Memory B cell (primary cell): ENCODE measurements at regions not wholly inside any gene's neighbourhood (a gene's known extent, or its start where the extent isn't known, plus 50 kb on each side); places are given as distances from the start of the nearest gene placed in this dataset.
"Not testable (repeated sequence)": the region's sequence is repeated elsewhere in the genome, so short reads cannot be mapped to it uniquely, and the experiment has no call there.

Experiments
- ATAC-seq: fragments of 150-1000 bp; cut with Tn5 transposase; 2 replicates; pipeline ENCODE4 v1.10.0; 2021; ENCODE audit warnings: low read depth, mild to moderate bottlenecking, moderate library complexity
- DNase-seq, 2 donors: peaks; one replicate each; pipeline ENCODE4 v3.0.0; 2022; ENCODE audit warnings: low spot score in 2 of 2
- H3K27ac Mint-ChIP-seq: one replicate; pipeline ENCODE4 v1.8.0; 2022; ENCODE audit warnings: mild to moderate bottlenecking, moderate library complexity, mixed read lengths
- H3K27me3 Mint-ChIP-seq: one replicate; pipeline ENCODE4 v1.8.0; 2022; ENCODE audit warnings: mixed read lengths
- H3K36me3 Mint-ChIP-seq: one replicate; pipeline ENCODE4 v1.8.0; 2022; ENCODE audit warnings: mild to moderate bottlenecking, mixed read lengths
- H3K4me1 Mint-ChIP-seq: one replicate; pipeline ENCODE4 v1.8.0; 2022; ENCODE audit warnings: mixed read lengths
- H3K4me3 Mint-ChIP-seq: one replicate; pipeline ENCODE4 v1.8.0; 2022; ENCODE audit warnings: mild to moderate bottlenecking, moderate library complexity, mixed read lengths
- H3K9me3 Mint-ChIP-seq: one replicate; pipeline ENCODE4 v1.8.0; 2022; ENCODE audit warnings: mixed read lengths

DNA sequence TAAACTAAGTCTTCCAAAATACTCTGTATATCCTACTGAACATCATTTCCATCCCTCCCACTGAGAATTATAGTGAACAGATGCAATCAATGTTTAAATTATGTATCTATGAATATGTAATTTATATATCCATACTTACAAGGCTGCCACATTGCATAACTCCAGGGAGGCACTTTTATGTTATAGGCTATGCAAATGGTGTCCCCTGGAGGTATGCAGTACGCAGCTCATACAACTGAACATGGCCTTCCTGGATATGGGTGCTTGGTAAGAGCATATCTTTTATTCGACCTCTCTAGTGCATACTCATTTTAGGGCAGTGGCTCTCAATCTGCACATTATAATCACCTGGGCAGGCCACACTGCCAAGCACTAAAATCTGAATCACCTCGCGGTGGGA, 127.3 kb downstream of the BANF2 start:
- H3K4me1 Mint-ChIP-seq: peaks cover 5% of the 10 kb centered on the region
- ATAC-seq: no peak

DNA sequence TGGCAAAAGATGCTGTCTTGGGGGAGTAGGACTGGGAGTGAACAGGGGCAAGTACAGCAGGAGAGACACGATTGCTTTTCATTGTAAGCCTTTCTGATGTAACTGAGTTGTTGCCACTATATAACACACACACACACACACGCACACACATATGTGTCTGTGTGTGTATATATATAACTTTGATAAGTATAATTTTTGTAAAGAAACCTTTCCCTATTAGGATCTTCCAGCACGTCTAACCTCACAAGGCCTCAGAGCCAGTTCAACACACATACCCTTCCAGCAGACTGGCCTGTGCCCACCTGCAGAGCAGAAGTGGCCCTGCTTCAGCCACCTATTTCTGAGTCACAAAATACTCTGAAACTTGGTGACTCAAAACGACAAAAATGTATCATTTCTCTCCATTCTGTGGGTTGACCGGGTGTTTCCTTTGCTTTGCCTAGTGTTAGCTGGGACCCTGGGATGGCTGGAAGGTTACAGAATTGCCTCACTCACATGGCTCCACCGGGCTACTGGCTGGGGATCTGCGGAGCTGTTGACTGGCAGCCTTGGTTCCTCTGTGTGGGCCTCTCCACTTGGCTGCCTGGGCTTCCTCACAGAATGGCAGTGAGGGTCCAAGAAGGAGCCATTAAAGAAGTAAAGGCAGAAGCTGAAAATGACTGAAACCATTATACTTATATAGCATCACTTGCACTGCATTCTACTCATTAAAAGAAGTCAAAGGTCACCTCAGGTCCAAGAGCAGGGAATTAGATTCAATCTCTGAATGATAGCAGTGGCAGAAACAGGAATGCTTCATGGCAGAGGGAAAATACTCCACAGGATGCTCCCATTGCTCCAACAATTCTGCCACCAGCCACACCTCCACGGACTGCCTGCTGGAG, 126.4 kb downstream of the BANF2 start:
- Mint-ChIP-seq H3K27ac (no peak overlapping the region), H3K36me3 (no peaks in the 10 kb centered on the region), H3K4me3 (no peak overlapping the region), H3K27me3 (peaks cover 7% of the 10 kb centered on the region), H3K9me3 (no peaks in the 10 kb centered on the region), H3K4me1 (peaks cover 5% of the 10 kb centered on the region)
- ATAC-seq: no peak
- DNase-seq: no peak

More for the DNA sequence above, 127.3 kb downstream of the BANF2 start:
- H3K9me3 Mint-ChIP-seq: no peaks in the 10 kb centered on the region
- H3K27me3 Mint-ChIP-seq: peaks cover 7% of the 10 kb centered on the region
- H3K27ac Mint-ChIP-seq: no peak overlapping the region
- no peaks in the 10 kb centered on the region for H3K36me3 Mint-ChIP-seq
- DNase-seq: no peak
- H3K4me3 Mint-ChIP-seq: no peak overlapping the region

DNA sequence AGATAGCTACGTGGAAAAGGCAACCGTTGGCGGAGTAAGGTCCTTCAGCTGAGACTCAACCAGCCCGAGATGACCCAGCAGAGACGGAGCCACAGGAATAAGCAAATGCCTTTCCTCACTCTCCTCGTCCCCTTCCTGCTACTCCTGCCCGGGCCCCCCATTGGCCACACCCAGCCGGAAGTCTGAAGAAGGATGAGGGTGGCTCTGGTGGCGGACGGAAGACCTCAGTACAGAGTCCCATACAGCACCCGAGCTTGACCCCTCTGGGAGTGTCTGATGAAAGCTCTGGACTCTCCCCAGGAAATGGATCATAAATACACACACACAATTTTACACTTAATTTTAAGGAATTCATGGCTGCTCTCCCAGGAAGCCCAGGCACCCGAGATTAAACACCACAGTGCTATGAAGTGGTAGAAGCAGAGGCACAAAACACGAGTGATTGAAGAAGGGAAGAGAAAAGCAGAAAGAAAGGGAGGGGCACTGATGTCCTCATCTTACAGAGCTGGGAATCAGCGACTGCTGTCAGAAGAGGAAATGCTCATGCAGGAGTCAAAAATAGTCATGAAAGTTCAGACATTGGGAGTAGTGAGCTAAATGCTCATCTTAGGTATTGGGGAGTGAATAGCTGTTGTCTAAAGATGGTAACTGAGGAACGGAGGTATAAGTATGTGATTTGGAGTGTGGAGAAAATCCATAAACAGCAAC, 125.6 kb downstream of the BANF2 start:
- H3K27me3 Mint-ChIP-seq: peaks cover 7% of the 10 kb centered on the region
- peaks cover 5% of the 10 kb centered on the region for H3K4me1 Mint-ChIP-seq
- no peak overlapping the region for H3K4me3 Mint-ChIP-seq
- no peak overlapping the region for H3K27ac Mint-ChIP-seq
- no peaks in the 10 kb centered on the region for H3K9me3 Mint-ChIP-seq
- DNase-seq: no peak
- H3K36me3 Mint-ChIP-seq: no peaks in the 10 kb centered on the region
- ATAC-seq: no peak

DNA sequence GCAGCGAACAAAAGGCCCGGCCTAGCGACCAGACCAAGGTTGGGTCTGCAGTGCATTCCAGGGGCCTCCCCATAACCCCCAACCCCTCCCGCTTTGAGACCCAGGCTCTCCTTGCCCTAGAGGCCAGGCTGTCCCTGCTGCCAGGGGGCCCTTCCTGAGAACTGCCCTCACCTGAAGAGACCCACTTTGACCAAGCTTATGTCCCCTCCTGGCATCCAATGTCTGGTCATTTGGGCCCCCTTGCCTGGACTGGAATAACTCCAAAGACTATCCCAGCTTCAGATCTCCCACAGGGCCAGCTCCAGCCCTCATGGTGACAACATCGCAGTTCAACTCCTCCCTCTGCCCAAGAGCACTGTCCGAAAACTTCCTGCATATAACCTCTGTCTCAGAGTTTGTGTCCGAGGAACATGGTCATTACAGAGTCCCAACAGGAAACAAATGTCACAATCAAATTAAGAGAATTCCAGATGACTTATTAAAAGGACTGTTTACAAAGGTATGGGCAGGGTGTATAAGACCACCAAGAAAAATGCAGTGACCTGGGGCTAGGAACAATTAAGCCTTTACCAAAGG, 125.0 kb downstream of the BANF2 start:
- no peak for ATAC-seq
- no peak for DNase-seq
- H3K4me3 Mint-ChIP-seq: no peak overlapping the region
- H3K36me3 Mint-ChIP-seq: no peaks in the 10 kb centered on the region
- H3K4me1 Mint-ChIP-seq: peaks cover 5% of the 10 kb centered on the region
- H3K27ac Mint-ChIP-seq: no peak overlapping the region
- peaks cover 7% of the 10 kb centered on the region for H3K27me3 Mint-ChIP-seq
- H3K9me3 Mint-ChIP-seq: no peaks in the 10 kb centered on the region

DNA sequence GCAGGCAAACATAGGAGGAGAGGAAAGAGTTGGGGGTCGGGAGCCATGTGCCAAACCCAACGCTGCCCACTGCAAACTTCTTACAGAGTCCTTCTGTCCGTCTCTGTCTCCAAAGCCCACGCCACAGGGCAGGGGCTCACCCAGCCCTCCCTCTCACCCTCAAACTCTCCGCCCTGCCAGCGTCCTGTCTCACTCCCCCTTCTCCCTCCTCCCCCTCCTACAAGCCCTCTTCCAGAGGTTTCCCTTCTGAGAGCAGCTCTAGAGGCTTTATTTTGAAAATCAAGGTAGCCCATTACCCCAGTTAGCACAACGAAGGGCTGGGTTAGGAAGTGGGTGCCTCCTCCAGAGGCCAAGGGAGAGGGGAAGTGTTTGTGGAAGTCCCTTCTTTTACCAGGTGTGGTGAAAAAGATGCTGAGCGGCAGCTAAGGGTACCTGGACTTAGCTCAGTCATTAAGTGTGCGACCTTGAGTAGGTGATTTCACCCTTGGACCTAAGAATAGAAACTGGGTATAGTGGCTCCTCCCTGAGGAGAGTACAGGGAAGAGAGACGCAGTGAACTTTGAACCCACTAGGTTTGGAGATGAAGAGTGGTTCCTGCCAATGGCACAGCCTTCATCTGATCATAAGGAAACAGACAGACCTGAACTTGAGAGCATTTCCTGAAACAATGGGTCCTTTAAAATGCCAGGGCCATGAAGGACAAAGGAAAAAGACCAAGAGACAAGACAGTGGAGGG, 123.8 kb downstream of the BANF2 start:
- H3K9me3 Mint-ChIP-seq: peaks cover 6% of the 10 kb centered on the region
- peaks cover 5% of the 10 kb centered on the region for H3K4me1 Mint-ChIP-seq
- H3K4me3 Mint-ChIP-seq: no peak overlapping the region
- ATAC-seq: no peak
- H3K36me3 Mint-ChIP-seq: no peaks in the 10 kb centered on the region
- peaks cover 7% of the 10 kb centered on the region for H3K27me3 Mint-ChIP-seq
- no peak overlapping the region for H3K27ac Mint-ChIP-seq
- no peak for DNase-seq

DNA sequence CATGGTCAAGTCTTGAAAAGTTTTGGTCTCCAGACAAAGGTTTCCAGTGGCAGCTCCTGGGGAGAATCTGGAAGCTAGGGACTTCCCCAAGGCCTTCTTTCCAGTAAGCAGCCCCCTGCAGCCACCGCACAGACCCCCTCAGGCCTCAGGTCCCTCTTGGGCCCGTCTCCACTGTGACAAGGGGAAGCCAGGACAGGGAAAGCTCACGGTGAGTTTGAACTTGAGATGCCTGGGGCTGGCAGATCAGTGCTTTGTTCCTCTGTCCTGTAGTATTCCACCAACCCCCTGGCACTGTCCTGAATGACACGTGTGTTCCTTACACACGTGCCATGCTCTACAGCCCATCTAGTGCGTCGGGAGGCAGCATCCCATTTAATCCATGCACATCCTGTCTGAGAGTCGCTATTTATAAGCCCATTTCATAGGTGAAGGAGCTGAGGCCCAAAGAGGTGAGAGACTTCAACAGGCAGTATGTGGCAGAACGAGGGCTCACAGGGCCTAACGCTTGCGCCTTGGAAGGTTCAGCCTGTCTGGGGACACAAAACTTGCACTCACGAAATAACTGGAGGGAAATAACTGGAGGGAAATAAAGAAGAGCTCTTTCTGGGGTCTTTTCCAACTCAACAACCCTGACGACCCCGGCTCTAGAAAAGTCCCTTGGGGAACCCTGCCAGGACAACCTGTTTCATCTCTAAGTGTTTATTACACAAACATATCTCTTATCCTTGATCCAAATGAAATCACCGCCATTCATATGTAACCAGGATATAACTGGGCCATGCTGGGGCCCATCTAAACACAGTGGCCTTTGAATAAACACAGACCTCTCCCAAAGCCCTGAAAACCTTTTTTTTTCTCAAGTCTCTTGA, 123.0 kb downstream of the BANF2 start:
- H3K4me3 Mint-ChIP-seq: no peak overlapping the region
- no peaks in the 10 kb centered on the region for H3K36me3 Mint-ChIP-seq
- H3K27me3 Mint-ChIP-seq: peaks cover 3% of the 10 kb centered on the region
- DNase-seq (no peak), ATAC-seq (no peak)
- peaks cover 5% of the 10 kb centered on the region for H3K4me1 Mint-ChIP-seq
- no peak overlapping the region for H3K27ac Mint-ChIP-seq
- H3K9me3 Mint-ChIP-seq: peaks cover 6% of the 10 kb centered on the region

DNA sequence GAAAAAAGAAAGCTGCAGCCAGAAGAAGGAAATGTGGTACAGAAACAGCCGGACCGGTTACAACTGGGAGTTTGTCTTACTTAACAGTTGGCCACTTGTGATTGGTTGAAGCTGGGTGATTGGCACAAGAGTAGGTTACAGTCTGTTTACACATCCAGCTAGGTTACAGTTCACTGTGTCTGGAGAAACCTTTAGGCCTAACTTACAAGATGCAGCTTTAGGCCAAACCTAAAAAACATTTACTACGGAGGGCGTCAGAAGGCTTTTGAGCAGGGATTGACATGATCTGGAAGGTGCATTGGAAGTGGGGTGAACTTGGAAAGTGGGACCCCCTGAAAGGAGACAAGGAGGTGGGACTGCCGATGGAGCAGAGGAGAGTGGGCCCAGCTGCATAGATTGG, 122.3 kb downstream of the BANF2 start:
- no peak for ATAC-seq
- no peak overlapping the region for H3K4me3 Mint-ChIP-seq
- peak overlapping the region; percentile 9 for H3K27ac Mint-ChIP-seq
- peaks cover 6% of the 10 kb centered on the region for H3K9me3 Mint-ChIP-seq
- H3K4me1 Mint-ChIP-seq: peaks cover 5% of the 10 kb centered on the region
- H3K27me3 Mint-ChIP-seq: peaks cover 3% of the 10 kb centered on the region
- DNase-seq: no peak
- H3K36me3 Mint-ChIP-seq: no peaks in the 10 kb centered on the region

DNA sequence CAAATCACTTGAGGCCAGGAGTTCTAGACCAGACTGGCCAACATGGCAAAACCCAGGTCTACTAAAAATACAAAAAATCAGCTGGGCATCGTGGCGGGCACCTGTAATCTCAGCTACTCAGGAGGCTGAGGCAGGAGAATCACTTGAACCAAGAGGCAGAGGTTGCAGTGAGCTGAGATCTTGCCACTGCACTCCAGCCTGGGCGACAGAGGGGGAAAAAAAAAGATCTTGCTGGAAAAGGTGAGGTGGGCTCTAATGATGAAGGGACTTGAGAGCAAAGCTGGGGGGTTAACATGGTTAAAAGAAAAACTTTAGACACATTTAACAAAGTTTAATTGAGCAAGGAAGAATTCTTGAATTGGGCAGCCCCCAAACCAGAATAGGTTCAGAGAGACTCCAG, 121.8 kb downstream of the BANF2 start:
- DNase-seq, H3K27me3 Mint-ChIP-seq, H3K36me3 Mint-ChIP-seq, ATAC-seq, H3K4me3 Mint-ChIP-seq, H3K4me1 Mint-ChIP-seq, H3K9me3 Mint-ChIP-seq: not testable (repeated sequence)
- peak overlapping the region; percentile 9 for H3K27ac Mint-ChIP-seq

DNA sequence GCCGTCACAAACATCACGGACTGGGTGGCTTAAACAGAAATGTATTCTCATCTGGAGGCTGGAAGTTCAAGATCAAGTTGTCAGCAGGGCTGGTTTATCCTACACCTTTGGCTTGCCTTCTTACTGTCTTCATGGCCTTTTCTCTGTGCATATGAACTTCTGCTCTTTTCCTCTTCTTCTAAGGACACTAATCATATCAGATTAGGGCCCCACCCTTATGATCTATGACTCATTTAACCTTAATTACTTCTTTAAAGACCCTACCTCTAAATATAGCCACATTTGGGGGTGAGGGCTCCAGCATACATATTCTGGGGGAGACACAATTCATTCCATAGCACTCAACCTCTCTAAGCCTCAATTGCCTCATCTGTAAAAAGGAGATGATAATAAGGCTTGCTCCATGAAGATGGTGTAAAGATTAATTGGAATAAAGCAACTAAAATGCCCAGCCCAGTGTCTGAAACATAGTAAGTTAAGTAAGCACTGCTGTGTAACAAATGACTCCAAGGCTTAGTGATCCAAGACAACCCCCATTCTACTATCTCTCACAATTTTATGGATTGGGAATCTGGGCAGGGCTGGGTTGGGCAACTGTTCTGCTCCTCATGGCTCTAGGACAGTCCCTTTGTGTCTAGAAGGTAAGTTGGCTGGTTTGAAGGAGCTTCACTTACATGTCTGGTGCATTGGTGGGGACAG, 119.8 kb downstream of the BANF2 start:
- H3K27me3 Mint-ChIP-seq: peaks cover 3% of the 10 kb centered on the region
- peaks cover 6% of the 10 kb centered on the region for H3K9me3 Mint-ChIP-seq
- no peaks in the 10 kb centered on the region for H3K4me1 Mint-ChIP-seq

DNA sequence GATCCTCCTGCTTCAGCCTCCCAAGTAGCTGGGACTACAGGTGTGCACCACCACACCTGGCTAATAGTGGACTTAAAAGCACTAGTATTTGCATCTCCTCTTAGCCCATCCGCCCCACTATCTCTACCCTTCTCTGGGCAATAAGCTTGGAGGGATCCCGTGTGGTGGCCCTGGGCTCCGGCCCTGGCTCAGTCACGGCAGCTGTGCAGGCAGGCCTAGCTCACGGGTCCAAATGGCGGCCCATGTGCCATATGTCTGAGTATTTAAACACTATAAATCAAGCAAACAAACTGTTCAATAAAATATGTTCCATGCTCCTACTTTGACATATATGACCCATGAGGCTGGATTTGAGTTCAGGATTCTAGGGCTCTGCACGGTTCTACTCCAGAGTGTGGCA, 118.4 kb downstream of the BANF2 start:
- peaks cover 6% of the 10 kb centered on the region for H3K9me3 Mint-ChIP-seq
- ATAC-seq (no peak), DNase-seq (no peak)
- H3K4me3 Mint-ChIP-seq: no peak overlapping the region
- no peaks in the 10 kb centered on the region for H3K36me3 Mint-ChIP-seq
- H3K4me1 Mint-ChIP-seq: no peaks in the 10 kb centered on the region
- peaks cover 3% of the 10 kb centered on the region for H3K27me3 Mint-ChIP-seq
- H3K27ac Mint-ChIP-seq: no peak overlapping the region

More for the DNA sequence above, 119.8 kb downstream of the BANF2 start:
- DNase-seq (no peak), ATAC-seq (no peak)
- Mint-ChIP-seq H3K27ac (no peak overlapping the region), H3K36me3 (no peaks in the 10 kb centered on the region), H3K4me3 (no peak overlapping the region)

DNA sequence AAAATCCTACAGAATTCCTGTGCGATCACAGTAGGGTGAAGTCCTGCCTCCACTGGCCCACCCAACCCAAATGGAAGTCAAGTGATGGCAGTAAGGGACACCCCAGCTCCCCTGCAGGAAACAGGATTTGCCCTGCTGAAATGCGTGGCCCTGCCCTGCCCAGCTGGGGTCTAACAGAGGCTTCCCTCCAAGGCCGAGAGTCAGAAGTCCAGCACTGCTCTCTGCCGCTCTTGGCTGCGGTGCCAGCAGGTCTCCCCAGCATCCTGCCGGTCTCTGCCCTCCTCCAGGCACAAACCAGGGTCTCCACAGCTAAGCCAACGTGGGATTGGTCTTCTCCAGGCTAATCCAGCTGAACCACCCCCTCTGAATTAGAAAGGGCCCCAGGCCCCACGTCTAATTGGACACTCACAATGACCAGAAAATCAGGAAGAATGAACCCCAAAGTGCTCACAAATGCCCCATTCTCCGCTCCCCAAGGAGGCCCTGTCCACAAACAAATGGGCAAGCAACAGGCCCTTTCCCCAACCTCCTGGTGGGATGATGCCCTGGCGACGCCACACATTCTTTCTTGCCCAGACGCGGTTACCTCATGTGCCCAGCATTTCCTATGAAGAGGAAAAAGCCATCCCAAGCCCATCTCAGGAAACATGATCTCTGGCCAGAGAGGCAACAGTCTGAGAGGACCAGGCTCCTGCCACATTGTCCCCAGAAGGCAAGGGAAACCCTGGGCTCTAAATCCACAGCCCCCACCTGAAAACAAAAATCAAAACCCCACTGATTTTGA, 117.2 kb downstream of the BANF2 start:
- ATAC-seq: no peak
- Mint-ChIP-seq H3K9me3 (peaks cover 6% of the 10 kb centered on the region), H3K4me1 (no peaks in the 10 kb centered on the region), H3K36me3 (no peaks in the 10 kb centered on the region), H3K27ac (no peak overlapping the region), H3K4me3 (no peak overlapping the region), H3K27me3 (no peaks in the 10 kb centered on the region)
- no peak for DNase-seq

DNA sequence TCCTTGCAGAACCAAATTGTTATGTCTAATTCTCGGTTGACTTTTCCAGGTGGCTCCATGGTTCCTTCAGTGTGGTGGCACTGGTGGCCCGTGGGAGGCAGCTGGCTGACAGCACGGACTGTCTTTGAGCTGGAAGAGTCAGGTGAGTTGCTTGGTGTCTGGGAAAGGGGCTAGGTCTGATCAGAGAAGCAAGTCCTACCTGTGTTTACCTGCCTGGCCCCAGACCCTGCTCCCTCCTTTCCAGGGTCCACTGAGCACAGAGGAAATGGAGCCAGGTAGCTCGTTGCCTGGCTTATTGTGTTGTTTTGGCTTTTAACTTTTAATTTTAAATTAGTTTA, 111.8 kb downstream of the BANF2 start:
- Mint-ChIP-seq H3K9me3 (no peaks in the 10 kb centered on the region), H3K36me3 (no peaks in the 10 kb centered on the region), H3K4me3 (no peak overlapping the region), H3K27ac (no peak overlapping the region), H3K4me1 (peaks cover 4% of the 10 kb centered on the region), H3K27me3 (peaks cover under 1% of the 10 kb centered on the region)
- no peak for ATAC-seq
- DNase-seq: no peak
